Activated naive CD4-positive, alpha-beta T cell treated with anti-CD3 and anti-CD28 coated beads, Interleukin-2, amount 50 U/mL, for 16 hours (primary cell): ENCODE measurements at regions not wholly inside any gene's neighbourhood (a gene's known extent, or its start where the extent isn't known, plus 50 kb on each side); places are given as distances from the start of the nearest gene placed in this dataset.
A peak's percentile ranks its signal among the peaks of the same experiment; 100 is the strongest.
"Not testable (repeated sequence)": the region's sequence is repeated elsewhere in the genome, so short reads cannot be mapped to it uniquely, and the experiment has no call there.

Experiments
- DNase-seq: peaks from one replicate; pipeline ENCODE4 v3.0.0-alpha.2; 2020

GRCh38 chr1:234897390-234897749 is 231.3 kb downstream of the TOMM20 start:
- no peak for DNase-seq

DNA sequence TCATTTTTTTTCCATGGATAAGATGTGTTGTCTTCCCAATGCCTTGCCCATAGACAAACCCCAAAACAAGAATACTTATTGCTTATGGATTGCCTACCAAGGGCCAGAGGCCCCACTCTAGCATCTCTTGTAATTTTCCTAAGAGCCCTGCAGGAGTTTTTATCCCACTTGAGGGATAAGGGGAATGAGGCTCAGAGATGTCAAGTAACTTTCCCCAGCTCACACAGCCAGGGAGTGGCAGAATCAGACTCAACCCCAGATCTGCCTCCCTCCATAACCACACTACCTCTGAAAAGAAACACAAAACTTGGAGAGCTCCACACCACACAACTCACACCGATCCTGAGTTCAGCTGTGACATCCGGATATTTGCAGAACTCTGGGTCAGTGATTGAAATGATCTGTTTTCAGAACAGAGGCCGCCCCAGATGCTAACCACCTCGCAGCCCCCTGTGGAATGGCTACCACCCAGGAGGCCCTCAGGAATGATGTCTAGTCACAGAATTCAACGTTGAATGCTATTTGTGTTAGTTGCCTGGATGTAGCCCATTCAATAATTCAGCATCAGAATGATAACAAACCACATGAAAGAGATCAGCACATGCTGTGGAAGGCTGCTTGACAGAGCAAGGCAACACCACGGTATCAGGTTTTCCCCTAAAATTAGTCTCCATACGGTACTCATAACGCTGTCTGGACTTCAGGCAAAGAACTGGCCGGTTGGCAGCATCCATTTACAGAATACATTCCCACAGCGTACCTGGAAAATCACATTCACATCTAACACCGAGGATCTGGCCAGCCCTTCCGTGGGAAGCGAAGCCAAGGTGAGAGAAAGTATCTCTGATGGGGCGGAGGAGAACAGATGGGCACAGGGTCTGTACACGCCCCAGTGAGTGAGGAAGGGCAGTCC is 231.9 kb downstream of the TOMM20 start:
- no peak for DNase-seq

- DNase-seq: peak; percentile 28
Measured at GRCh38 chr1:234893725-234894630, 234.7 kb downstream of the TOMM20 start.

DNA sequence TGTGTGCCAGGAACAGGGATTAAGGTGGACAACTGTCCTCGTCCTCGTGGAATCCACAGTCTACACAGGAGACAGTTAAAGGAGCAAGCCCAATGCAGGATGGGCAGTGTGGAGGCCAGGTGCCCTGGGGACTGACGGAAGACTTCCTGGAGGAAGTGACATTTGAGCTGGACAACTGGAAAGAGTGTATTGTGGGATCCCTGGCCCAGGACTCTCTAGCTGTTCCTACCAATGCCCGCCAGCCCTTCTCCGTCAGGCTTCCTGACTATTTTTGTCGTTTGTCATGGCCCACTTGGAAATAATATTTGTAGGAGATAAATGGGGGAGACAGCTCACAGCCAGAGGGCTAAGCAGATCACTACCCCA is 235.3 kb downstream of the TOMM20 start:
- DNase-seq: no peak

DNA sequence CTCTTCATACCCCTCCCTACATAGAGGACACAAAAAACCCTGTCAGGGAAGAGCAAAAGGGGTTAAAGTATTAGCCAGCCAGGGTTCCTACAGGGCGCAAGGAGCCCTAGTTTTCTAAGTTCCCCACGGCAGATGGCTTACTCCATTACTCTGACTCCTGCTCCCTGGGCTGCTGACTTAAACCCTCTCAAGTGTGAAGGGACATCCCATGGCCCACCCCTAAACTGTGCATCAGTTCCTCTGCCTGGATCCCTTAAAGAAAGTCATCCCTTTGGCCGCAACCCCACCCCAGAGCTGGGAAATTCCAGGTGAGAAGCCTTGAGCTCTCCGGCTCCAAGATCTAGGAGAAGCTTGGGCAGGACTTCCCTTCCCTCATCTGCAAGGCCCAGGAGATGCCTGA is 236.0 kb downstream of the TOMM20 start:
- no peak for DNase-seq

DNA sequence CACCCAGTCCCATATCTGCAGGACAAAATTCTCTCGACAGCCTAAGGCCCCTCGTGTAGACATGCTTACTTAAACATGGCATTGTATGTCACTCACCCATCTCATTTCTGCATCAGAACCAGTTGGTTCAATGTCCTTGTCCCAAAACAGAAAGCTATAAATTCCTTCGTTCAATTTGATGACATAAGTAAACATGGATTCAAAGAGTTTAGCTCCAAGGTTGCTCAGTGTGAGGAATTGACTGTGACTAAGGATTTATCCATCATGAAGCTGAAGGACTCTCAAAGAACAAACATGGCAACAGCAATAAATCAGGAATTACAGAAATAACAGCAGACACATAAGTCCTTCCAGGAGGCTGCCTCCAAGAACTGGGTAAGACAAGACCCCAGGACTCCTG is 237.2 kb downstream of the TOMM20 start:
- no peak for DNase-seq

DNA sequence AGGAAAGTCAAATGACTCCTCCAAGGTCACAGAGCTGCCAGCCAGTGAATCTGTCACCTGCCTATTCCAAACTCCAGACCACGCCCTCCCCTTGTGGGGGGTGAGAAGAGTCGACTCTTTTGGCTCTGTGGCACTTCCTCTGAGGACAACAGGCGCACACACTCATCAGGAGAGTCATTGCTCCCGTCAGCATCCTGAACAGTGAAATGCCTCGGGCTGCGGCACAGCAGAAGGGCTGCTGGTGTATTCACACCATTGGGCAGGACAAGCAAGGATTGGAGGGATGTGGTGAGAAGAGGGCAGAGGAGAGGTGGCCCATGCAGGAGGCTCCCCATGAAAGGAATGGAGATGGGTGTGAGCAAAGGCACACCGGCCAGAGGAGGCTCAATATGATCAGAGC is 239.0 kb downstream of the TOMM20 start:
- DNase-seq: no peak

- not testable (repeated sequence) for DNase-seq
Measured at GRCh38 chr1:234888247-234888646, 240.4 kb downstream of the TOMM20 start.

GRCh38 chr1:234887016-234887900 is 241.4 kb downstream of the TOMM20 start:
- no peak for DNase-seq

DNA sequence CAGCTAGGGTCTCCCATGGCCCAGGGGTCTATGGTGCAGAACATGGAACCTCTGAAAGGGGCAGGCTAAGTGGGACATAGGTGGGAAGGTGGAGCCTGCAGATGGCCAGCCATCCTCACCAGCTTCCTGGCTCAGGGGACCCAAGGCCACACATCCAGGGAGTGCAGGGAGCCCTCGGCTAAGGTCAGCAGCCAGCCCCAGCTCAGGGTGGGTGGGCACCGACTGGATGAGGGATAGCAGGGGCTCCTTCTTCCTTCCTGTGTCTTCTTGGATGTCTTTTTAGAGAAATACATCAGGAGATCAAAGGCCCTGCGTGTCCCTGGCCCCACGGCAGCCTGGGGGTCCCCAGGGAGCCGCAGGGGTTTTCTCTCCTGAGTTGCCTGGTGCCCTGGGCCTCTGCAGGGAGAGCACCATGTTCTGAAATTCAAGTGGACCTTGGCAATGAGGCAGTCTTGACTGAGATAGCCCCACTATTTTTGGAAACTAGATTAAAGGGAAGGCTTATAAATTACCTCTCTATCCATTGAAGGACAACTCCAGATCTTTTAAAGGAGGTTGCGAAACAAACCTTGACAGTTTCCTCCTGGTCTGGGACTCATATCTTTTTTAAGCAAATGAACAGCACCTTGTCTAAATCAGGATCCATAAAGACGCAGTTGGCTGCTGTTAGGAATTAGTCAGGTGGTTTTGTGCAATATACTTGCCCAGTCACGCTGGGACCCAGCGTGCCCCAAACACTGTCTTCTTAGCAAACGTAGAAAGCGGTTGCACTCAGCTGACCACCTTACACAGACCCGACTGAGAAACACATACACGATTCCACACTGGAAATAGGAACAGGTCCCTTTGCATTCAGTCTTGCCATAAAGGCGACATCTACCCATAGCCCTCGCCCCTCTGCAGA is 242.3 kb downstream of the TOMM20 start:
- DNase-seq: no peak

DNA sequence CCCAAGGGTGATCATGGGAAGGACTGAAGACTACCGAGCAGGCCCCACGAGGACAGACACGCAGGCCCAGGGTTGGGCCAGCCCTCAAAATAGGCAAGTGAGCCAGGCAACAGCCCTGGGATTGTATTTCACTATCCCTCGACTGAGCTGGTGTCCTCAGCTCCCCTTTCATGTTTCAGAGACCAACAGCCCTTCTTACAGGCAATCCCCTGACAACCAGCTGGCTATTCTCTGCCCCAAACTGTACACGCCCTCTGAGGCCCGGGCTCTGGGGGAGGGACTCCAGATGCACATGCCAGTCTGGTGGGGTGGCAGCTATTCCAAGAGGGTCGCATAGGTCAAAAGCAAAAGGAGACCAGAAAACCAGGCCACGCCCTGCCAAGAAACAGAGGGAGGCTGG is 243.0 kb downstream of the TOMM20 start:
- no peak for DNase-seq

GRCh38 chr1:234884701-234885100 is 243.9 kb downstream of the TOMM20 start:
- no peak for DNase-seq

GRCh38 chr1:234884006-234884405 is 244.6 kb downstream of the TOMM20 start:
- DNase-seq: no peak

GRCh38 chr1:234882898-234883297 is 245.7 kb downstream of the TOMM20 start:
- no peak for DNase-seq

DNA sequence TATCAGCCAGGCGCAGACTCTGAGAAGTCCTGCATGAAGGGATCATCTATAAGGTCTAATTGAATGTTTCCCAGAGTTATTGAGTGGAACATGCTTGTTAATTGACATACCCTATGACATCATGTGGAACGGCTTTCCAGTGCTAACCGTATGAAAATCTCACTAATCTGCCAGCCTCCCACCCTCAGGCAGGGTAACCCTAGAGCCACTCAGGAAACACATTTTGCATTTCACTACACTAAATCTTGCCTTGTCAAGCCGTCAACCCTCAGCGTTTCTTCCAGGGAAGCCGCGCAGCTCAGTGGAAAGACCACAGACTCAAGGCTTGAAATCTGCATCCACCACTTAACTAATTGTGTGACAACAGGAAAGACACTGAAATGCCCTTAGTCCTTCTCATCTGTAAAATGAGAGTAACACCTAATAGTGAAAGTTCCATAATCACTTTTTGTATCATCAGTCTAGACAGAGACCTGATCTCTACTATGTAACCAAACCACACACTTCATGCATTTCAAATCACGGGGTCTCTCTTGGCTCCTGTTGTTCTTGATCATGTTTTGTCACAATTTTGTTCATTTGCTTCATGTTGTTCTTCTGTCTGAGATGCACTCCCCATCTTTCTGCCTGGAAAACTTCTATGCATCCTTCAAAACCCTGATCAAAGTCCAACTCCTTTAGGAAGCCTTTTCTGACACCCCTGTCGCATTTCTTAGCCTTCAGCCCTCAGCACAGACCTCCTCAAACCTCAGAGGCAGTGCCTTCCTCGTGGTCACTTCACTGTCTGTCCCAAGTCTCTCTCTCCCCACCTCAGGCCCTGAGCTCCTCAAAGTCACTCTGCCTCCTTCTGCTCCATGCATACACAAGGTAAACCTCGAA is 246.5 kb downstream of the TOMM20 start:
- DNase-seq: peak; percentile 37

DNA sequence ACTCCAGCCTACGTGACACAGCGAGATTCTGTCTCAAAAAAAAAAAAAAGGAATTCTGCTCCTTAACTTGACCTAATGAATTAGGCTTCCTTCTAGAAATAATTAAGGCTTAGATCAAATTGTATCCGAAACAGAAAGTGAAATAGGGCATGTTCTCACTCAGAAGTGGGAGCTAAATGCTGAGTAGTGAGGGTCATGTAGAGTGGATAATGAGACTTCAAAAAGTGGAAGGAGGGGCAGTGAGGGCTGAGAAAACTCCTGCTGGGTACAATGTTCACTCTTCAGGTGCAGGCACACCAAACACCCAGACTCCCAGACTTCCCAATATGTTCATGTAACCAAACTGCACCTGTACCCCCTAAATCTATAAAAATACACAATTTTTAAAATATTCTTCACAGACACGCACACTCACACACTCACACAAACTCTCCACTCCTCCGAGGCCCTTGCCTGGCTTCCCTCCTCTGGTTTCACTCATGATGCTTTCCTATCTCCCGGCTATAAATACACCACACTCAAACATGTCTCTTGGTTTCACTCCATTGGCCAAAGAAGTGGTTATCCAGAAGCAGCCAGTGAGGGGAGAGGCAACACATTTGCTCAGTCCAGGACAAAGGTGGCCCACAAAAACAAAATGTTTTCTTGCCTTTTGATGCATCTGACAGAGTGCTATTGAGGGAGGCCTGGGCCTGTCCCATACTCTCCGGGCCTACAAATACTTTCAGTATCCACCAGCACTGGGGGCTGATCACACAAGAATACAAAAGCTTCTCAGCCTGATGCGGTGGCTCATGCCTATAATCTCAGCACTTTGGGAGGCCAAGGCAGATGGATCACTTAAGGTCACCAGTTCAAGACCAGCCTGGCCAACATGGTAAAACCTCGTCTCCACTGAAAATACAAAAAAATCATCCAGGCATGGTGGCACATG is 249.2 kb downstream of the TOMM20 start:
- no peak for DNase-seq

GRCh38 chr1:234878288-234878687 is 250.3 kb downstream of the TOMM20 start:
- DNase-seq: no peak

- DNase-seq: no peak
Measured at GRCh38 chr1:234877761-234878160, 250.9 kb downstream of the TOMM20 start.
